Stimulated activated naive CD8-positive, alpha-beta T cell treated with anti-CD3 and anti-CD28 coated beads, Interleukin-15, Interleukin-2, amounts not matched to agents 100 U/mL and 50 U/mL, for 24 hours (primary cell): ENCODE measurements at regions not wholly inside any gene's neighbourhood (a gene's known extent, or its start where the extent isn't known, plus 50 kb on each side); places are given as distances from the start of the nearest gene placed in this dataset.

Experiments used
- ATAC-seq: fragments of 150-1000 bp; cut with Tn5 transposase; one replicate; pipeline ENCODE4 v1.10.0; 2021
- DNase-seq: peaks from one replicate; pipeline ENCODE4 v3.0.0; 2021

GRCh38 chr5:14011089-14012020 lies 66.9 kb upstream of the DNAH5 start:
- peak; percentile 64 for DNase-seq
- ATAC-seq, result peak; percentile 89

DNA sequence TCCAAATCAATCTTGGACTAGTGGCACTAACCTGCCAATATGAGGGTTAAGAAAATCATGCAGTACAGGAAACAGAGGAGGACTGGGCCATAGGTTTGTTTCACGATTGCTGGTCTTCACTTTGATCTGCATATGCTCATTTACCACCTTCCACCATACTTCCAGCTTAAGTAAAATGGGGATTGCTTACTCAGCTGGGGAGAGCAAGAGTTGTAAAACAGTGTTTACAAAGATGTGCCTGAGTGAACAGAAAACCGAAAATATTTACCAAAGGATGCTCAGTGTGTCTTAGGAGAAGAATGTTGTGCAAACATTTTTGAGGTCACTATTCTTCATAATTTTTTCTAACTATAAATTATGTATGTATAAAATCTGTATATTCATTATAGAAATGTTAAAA lies 65.1 kb upstream of the DNAH5 start:
- no peak for DNase-seq
- no peak for ATAC-seq

DNA sequence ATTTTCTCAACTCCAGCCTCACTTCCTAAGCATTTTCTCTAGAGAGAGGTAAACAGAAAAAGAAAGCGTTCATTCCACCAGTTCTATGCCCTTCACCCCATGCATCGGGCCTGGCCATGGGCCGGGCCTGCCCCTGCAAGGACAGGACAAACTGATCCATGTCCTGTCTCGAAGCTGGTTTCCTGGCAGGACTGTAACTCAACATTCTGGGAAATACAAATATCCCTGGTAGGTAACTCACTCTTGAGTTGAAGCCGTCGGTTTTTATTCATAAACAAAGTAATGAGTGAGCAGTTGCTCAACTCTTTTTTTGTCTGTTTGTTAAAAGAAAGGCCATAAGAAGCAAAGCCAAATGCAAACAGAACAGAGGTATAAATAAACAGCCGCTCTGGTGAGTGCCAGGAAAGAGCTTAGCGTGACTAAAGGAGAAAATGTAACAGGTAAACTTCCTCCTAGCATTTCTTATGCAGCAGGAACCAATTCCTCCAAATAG lies 64.4 kb upstream of the DNAH5 start:
- no peak for DNase-seq
- ATAC-seq, result no peak

DNA sequence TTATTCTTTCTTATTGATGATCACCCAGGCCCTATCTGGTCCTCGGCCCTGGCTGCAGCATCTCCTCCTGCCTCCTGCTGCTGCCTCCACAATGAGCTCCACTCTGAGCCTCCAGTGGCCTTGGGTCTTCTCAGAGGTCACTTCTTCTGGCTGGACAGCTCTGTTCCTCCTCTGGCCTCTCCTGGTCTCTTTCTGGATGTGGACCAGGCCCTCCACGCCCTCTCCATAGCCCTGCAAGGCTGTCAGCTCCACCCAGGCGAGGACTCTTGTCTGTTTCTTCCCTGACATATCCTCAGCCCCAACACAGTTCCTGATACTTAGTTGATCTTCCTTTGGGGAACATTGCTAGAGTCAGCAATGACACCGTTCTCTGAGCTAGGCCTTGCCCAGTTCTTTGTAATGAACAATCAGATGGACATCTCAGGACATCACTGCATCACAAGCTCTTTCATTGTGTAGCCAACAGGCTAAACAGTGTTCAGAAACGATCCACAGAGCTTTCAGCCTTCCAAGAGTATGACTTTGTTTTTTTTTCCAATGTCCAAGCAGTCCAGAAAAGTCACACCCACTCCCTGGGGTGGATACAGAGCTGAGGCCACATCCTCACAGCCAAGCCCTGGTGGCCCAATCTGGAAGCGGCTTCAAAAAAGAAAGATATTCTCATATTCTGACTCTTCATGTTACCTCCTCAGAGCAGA lies 62.5 kb upstream of the DNAH5 start:
- no peak for DNase-seq
- no peak for ATAC-seq

DNA sequence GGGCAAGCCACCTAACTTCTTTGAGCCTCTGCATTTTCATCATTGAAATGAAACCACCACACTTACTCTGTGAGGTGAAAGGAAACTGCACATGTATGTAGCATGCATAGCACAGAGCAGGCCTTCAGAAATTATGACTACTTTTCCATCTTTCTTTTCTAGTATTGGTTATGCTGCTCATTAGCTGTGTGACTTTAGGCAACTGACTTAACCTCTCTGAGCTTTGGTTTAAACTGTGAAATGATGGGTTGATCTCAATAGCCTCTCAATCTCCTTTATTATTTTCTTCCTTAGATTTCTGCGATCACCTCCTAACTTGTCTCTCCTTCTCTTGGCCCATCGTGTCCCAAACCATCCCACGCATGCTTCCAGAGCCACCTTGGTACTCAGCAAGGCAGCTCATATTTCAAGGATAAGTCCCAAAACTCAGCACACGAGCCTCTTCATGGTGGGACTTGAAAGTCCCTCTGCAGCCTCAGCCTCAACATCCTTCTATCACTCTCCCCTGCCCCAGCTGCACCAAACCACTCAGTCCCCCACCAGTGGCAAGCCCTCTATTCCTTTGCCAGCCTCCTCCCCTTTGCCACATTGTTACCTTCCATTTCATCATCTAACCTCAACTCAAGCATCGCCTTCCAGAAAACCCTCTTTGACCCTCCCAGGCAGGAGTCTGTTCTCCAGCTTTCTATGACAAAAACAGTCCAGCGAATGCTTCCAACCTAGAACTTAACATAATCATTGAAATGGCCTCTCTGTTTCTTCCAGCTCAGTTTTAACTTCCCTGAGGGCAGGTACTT lies 60.3 kb upstream of the DNAH5 start:
- ATAC-seq (no peak), DNase-seq (no peak)

GRCh38 chr5:14003936-14004335 lies 59.4 kb upstream of the DNAH5 start:
- DNase-seq (no peak), ATAC-seq (no peak)

- no peak for ATAC-seq
Observed at GRCh38 chr5:14003513-14003912, 59.0 kb upstream of the DNAH5 start.

DNA sequence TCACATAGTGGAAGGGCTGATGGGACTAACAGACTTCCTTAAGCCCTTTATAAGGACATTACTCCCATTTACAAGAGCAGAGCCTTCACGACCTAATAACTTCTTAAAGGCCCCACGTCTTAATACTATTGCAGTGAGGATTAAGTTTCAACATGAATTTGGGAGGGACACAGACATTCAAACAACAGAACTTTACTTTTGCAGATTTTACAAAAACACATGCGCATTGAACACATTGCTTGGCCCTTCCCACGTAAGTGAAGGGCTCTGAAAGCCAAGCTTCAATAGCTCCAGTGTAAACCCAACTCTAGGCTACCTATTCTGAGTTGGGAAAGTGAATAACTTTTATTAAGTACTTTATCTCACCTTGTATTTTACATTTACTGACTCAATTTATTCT lies 53.8 kb upstream of the DNAH5 start:
- DNase-seq (no peak), ATAC-seq (no peak)

More at GRCh38 chr5:14003513-14003912, 59.0 kb upstream of the DNAH5 start:
- no peak for DNase-seq

- DNase-seq (no peak), ATAC-seq (no peak)
Observed at GRCh38 chr5:13997514-13997913, 53.0 kb upstream of the DNAH5 start.

GRCh38 chr5:13994621-13995253 lies 50.2 kb upstream of the DNAH5 start:
- ATAC-seq (no peak), DNase-seq (no peak)
